Activated CD4-positive, alpha-beta T cell treated with anti-CD3 and anti-CD28 coated beads for 1 hour (primary cell): ENCODE measurements at regions not wholly inside any gene's neighbourhood (a gene's known extent, or its start where the extent isn't known, plus 50 kb on each side); places are given as distances from the start of the nearest gene placed in this dataset.

Experiments
- DNase-seq: peaks from one replicate; pipeline ENCODE4 v3.0.0-alpha.2; 2020

DNA sequence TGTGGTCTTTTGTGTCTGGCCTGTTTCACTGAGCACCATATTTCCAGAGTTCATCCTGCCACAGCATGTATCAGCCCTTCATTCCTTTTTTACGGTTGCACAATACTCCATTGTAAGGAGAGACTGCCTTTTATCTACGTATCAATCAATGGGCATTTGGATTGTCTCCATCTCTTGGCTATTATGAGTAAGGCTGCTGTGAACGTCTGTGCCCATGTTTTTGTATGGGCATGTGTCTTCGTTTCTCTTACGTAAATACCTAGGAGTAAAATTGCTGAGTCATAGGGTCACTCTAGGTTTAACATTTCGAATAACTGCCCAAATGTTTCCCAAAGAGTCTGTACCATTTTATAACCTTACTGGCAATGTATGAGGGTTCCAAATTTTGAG, 202.8 kb upstream of the FOXF1 start:
- DNase-seq: no peak

DNA sequence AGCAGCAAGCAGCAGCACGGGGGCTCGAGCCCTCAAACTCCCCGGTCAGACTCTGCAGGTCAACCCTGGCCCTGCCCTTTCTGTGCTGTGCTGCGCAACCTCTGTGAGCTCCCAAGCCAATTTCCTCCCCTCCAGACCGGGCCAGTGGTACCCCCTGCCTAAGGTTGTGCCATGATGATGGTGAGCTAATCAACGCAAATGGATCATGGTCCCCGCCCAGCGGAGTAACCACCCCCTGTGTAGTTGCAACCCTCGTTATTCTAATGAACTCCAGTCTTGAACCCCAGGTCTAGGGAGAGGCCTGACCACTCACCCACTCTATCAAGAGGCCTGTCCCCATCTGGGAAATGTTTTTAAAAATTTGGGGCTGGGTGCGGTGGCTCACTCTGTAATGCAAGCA, 201.8 kb upstream of the FOXF1 start:
- DNase-seq: no peak

DNA sequence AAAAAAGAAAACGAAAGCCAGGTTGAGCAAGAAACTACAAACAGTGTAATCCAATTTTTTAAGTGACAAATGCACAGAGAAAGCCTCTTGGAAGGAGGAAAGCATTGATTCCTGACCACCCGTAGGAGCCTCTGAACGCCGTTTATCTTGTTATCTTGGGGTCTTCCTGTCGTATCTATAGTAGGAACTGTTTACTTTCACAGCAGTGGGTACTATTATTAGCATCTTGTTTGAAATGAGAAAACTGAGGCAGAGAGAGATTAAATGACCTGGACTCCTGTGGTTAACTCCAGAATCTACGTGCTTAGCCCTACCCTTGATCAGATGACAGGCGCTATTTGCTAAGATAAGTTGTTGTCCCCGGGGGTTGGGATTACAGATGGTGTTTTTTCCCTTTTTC, 196.7 kb upstream of the FOXF1 start:
- no peak for DNase-seq

DNA sequence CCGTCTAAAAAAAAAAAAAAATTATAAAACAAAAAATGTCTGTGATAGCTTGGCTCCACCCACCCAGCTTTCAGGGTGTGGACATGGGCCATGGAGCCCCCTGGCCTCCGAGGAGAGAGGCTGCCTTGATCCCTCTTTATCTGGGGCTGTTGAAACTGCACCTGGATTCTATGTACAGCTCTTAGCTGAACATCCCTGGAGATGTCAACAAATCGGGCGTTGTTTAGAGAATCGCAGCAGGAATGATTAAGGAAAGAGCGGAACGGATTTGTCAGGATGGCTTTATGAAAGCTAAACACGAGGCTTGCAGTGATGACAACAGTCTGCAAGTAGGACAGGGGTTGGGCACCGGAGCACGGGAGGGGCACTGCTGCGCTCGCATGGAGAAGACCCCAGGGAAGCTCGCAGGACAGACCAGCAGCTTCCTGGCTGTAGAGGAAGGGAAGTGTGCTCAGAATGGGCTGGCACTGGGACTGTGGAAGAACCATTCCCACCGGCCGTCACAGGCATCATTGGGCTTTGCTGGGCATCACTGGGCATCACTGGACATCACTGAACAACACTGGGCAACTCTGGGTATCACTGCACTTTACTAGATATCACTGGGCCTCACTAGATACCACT, 195.8 kb upstream of the FOXF1 start:
- no peak for DNase-seq

DNA sequence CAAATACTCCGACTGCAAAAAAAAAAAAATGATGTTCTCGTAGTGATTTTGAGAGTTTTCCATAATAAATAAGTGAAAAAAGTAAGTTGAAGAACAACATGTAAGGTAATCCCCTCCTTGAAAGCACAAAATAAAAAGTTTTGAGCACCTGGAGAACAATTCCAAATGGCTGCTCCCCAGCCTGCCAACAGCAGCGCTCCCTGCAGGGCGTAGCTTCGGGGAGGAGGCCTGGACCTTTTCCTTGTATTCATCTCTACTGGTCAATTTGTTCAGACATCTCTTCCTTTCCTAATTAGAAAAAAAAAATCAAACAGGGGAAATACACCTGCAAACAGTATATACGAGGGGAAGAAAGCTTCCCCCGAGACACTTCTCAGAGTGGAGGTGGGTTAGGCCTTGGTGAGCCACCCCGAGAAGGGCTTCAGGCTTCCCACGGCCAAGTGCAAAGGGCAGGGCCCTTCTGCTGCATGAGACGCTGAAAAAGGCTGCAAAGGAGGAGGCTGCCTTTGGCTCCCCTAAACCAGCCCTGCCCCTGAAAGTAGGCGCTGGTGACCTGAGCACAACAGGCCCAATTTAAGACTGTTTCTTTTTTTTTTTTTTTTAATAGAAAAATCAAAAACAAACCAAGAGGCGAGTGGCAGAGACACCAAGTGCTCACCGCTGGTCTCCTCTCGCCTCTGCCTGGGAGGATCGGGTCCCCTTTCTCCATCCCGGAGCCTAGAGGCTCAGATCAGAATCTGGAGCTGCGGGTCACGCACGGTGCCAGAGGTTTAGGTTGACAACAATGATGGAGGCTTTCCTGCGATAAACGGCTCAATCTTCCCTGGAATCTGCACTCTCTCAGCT, 193.1 kb upstream of the FOXF1 start:
- no peak for DNase-seq

DNA sequence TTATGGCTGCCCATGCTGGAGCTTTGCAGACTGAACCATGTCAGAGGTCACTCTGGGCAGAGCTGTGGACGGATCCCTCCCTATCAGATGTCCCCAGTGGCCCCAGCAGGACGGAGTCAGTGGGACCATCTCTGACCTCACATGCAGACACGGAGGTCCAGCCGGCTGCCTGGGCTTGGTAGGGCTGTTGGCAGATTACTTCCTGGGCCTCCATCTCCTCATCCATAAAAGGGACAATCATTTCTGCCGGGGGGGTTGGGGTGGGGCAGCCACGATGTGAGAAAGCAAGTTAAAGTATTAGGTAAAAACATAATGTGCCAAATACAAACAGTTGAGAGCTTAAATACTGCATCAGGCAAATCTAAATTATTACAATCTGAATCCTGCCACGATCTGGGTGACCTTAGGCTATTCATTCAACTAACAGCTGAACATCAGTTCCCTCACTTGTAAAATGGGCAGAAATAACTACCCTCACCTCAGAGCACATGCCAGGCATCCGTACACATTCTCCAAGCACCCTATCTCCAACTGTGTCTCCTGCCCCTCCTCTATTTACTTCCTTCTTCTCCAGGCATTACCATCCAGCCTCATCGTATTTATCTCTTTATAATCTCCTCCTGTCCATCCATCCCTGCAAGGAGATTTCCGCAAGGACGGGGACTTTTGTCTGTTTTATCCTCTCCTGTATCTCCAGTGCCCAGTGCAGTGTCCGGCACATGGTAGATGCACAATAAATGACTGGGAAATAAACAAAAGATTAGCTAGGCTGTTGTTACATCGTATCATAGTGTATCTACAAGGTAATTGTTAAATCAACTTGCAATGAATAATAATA, 192.3 kb upstream of the FOXF1 start:
- no peak for DNase-seq

DNA sequence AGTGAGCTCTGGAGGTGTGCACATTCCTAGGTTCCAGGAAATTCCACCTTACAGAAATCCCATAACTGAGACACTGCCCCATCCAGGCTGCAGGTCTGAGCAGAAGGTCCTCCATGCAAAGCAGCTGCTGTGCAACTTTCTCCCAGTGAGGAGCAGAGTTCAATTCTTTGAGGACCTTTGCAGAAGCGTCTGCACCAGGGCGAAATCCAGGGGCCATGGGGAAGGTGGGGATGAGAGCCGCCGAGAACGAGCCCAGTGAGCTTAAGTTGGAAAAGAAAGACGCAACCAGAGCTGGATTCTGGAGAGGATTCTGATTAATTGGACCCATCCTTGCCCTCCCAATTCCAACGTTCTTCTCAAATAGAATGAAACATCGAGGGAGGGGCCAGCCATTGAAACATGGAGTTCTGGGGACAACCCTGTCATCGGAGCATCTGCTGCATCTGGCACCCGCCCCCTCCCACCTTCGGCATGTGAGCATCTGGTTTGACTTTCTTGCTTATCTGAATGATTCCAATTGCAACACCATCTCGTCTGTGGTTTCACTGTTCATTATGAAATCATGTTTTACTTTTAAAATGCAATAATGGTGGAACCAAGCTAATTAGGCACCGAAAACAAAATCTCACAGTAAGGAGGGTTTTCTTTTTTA, 190.6 kb upstream of the FOXF1 start:
- DNase-seq: no peak

DNA sequence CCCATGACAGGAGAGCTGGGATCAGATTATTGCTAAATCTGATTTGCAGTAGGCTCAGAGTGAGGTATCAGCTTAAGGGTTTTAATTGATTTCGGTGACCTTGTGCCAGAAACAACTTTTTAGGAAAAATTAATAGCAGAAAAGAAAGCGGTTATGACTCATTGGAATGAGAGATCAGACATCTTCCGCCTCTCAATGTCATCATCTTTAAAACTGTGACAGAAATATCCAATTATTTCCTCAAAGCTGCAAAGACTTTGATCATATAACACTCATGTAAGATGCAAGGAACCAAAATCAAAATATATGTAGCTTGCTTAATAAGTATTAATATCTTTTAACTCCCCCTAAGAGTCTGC, 190.1 kb upstream of the FOXF1 start:
- DNase-seq: no peak

DNA sequence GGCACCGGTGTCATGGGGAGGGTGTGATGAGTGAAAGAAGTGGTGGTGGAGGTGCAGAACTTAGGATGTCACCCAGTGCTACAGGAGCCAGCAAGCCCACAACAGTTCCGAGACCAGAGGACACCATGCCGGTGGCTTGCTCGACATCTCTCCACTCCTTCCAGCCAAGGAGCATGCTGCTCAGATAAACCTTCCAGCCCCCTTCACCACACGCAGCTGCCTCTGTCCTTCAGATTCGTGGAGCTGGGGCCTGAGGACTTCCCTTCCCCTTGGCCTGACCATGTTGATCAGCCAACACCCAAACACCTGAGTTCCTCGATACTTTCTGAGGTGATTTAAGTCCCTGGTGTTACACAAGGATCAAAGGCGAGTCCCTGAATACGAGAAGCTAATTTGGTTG, 188.8 kb upstream of the FOXF1 start:
- no peak for DNase-seq

DNA sequence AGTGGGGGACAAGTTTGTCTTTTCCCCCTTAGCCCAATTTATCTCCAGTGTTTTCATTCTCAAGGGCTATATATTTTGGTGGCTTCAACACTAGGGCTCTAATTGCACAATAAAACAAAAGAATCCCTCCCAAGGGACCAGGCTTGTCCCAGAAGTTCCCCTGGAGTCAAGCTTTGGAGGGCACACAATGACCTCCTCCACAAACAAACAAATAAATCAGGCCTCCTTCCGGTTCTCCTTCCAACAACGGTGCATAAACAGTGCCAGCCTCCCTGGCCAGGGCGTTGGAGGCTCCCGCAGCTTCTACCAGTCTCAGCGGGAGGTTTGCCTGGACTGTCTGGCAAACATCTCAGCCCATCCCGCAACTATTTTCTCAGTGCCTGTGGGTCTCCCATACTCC, 188.0 kb upstream of the FOXF1 start:
- DNase-seq: no peak

DNA sequence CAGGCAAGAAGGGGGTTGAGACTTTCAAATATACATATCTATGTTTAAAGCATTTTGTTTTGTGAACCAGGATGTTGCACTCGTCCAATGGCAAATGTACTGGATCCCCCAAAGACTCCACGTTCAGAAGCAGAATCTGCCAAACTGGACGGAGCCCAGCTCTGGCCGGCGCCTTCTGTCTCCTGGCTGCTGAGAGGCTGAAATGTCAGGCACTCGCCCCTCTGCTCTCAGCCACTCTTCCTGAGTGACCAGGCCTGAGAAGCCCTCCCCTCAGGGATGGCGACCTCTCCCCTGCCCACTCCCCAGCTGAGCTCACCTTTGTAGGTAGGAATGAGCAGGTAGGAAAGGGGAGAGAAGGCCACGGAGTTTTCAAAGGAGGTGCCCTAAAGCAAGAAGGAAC, 187.5 kb upstream of the FOXF1 start:
- DNase-seq: no peak

DNA sequence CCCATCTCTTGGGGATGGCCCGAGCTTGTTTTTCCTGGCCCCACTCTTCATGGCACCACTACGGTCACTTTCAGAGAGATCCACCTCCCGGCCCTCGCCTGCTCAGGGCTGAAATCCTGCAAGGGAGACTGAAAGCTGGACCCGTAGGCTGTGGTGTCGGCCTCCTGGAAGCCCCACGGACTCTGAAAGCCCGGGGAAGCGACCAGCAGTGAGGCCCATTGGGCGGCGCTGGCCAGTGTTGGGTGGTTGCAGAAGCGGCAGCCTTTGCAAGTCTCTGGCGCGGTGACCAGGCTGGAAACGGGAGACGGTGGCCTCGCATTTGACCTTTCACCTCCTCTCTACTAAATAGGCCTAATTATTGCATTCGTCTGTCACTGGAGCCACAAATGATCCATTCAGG, 186.0 kb upstream of the FOXF1 start:
- DNase-seq: no peak

DNA sequence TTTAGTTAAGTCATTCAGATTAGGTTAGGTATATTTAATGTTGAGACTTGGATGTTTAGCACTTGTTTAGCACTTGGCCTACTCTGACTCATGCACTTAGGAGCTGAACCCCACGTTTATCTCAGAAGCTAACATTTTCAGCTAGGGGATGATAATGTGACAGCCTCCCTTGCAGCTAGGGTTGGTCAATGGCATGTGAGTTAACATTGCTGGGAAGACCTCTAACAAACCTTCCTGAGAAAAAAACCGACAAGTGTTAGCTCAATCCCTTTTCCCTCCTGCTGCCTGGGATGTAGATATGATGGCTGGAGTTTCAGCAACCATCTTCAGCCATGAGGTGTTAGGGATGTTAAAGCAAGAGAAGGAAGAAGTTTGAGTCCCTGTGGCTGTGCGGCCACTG, 185.0 kb upstream of the FOXF1 start:
- no peak for DNase-seq

DNA sequence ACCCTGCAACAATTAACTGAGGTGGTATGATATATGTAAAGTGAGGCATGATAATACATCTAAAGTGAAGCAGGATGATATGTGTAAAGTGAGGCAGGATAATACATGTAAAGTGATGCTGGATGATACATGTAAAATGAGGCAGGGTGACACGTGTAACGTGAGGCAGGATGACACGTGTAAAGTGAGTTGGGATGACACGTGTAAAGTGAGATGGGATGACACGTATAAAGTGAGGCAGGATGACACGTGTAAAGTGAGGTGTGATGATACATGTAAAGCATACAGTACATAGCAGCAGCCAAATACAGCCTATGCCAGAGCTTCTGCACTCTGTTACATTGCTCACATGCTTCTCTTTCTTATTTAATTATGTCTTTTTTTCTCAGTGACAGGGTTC, 184.4 kb upstream of the FOXF1 start:
- no peak for DNase-seq

DNA sequence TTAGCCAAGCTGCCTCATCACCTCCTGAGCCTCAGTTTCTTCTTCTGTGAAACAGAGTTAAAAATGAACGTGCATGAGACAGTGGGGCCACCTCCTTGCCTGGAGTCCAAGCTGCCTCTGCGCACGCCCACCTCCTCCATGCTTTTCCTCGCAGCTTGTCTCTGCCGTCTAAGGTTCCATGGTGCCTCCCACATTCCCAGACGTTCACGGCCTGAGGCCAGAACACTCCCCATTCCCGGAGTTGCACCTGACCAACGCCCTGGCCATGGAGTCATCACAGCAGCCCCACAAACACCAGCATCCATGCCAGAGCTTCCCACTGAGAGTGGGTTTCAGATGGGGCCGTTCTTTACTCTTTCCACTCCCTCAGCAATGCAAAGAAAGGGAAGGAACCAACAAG, 183.0 kb upstream of the FOXF1 start:
- DNase-seq: no peak

DNA sequence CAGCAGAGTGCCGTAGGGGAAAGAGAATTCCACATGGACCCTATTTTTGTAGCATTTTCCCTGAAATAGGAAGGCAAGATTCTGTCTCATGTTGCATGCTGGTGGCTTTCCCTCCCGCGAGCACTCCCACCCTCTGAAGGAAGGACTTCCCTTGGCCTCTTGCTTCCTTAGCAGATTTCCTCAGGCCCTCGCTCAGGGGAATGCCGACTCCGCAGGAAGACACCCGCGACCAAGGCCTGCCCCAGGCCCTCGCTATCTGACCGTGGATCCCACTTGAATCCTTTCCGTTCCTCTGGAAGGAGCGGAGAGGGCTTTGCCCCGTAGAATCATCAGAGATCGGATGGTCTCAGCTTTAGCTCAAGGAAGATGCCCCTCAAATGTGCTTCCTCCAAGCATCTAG, 179.4 kb upstream of the FOXF1 start:
- DNase-seq: no peak

DNA sequence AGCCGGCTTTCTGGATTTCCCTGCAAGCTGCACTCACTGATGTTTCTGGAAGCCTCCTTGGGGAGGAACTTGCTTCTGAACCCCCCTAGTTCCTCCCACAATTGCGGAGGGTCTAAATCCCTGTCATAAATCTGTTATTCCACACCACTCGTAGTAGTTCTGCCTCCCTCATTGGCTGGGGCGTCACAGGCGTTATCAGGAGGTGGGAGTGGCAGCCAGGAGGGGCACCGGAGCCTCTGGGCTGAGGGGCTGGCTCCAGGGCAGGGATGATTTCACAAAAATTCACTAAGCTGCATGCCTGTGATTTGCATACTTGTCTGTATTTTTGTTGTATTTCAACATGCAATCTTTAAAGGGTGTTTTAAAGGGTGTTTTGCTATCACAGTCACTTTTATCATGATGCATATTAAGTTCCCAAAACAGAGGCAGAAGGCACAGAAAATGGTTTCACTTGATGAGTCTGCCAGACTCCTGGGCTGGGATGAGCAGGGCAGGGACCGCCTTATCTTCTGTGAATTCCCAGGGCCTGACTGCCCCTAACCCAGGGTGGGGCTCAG, 176.2 kb upstream of the FOXF1 start:
- DNase-seq: no peak

DNA sequence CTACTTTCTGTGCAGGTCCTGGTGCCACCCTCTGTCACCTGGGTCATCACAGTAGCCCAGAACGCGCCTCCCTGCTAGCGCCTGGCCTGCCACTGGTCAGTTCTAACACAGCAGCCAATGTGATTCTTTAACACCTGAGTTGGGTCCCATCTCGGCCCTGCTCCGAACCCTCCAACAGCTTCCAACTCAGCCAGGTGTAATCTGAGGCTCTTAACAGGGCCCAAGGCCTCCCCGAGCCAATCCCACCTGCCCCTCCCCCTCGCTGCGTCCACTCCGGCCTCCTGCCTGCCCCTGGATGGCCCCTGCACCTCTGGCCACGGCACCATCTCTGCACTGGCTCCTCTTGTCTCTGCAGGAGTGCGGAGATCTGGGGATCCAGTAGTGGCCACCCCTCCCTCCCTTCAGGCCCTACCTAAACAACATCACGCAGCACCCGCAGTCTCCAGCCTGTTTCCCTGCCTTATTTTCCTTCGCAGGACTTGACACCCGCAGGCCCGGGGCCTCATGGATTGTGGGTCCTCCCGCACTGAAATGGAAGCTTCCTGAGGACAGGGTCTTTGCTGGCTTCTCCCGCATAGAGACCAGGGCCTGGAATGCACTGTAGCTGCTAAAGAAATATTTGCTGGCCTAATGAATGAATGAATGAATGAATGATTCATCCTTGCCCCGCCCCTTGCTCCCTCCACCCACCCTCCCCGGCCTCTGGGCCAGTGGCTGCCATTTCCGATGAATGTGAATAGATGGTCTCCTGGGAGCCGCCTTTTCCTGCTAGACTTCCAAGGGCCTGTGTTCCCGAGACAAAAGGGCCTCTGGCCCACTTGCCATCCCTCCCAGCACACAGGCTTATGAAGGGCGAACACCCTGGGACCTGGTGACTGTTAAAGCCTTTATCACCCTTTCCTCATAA, 174.8 kb upstream of the FOXF1 start:
- DNase-seq: no peak

DNA sequence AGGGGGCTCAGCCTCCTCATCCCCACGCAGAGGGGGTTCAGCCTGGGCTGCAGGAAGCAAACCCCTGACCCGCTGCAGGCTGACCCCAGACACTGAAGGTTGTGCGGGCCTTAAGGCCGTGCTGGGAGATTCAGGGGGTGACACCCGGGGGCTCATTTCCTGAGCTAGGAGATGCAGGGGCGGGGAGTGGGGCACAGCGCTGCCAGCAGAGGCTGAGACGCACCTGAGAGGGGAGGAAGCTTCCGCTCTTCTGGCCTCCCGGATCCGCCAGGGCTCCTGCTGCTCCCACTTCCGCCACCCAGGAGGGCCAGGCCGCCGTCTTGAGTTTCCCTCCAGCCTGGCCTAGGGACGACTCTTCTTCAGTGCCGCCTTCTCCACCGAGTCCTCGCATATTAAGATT, 173.2 kb upstream of the FOXF1 start:
- DNase-seq: no peak

DNA sequence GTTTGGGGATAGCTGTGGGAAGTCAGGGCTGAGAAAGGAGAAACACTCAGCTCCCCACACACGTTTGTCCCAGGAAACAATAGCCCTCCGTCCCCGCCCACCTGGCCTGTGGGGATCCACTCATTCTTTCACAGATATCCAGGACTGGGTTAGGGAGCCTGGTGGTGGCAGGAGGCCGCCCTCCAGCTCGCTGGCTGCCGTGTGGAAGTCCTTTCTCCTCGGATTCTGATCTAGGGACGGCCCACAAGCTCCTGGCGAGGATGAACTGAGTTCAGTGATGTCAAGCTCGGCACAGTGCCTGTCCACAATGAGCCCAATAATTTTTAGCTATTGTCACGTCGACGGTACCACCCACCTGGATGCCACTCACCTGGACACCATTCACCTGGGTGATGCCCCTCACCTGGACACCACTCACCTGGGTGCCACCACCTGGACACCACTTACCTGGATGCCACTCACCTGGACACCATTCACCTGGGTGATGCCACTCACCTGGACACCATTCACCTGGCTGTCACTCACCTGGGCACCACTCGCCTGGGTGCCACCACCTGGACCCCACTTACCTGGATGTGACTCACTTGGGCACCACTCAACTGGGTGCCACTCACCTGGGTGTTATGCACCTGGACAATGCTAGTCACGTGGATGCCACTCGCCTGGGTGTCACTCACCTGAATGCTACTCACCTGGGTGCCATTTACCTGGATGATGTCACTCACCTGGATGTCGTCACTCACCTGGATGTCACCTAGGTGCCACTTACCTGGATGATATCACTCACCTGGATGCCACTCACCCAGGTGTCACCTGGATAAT, 172.5 kb upstream of the FOXF1 start:
- no peak for DNase-seq
